ELF-1 (cell line): ENCODE measurements at regions not wholly inside any gene's neighbourhood (a gene's known extent, or its start where the extent isn't known, plus 50 kb on each side); places are given as distances from the start of the nearest gene placed in this dataset.

Experiments used
- DNase-seq: peaks from one replicate; pipeline ENCODE4 v3.0.0-alpha.2; 2016; ENCODE audit warnings: low read depth, low spot score

GRCh38 chr4:119750048-119750447 lies 121.4 kb upstream of the PDE5A start:
- no peak for DNase-seq

GRCh38 chr4:119748853-119749252 lies 120.2 kb upstream of the PDE5A start:
- DNase-seq: no peak

GRCh38 chr4:119746951-119747350 lies 118.3 kb upstream of the PDE5A start:
- DNase-seq: no peak

DNA sequence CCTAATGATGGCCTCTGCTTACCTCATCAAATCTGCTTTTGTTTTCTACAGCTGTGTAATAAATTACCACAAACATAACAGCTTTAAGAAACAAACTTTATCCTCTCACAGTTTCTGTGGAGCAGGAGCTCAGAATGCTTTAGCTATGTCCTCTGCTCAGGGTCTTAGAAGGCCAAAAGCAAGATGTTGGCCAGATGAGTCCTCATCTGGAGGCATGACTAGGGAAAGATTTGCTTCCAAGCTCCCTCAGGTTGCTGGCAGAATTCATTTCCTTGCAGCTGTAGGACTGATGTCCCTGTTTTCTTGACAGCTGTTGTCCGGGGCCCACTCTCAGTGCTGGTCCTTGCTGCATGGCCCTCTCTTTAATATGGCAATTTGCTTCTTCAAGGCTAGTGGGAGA lies 116.7 kb upstream of the PDE5A start:
- DNase-seq: no peak

- DNase-seq: no peak
Observed at GRCh38 chr4:119744580-119744979, 116.0 kb upstream of the PDE5A start.

DNA sequence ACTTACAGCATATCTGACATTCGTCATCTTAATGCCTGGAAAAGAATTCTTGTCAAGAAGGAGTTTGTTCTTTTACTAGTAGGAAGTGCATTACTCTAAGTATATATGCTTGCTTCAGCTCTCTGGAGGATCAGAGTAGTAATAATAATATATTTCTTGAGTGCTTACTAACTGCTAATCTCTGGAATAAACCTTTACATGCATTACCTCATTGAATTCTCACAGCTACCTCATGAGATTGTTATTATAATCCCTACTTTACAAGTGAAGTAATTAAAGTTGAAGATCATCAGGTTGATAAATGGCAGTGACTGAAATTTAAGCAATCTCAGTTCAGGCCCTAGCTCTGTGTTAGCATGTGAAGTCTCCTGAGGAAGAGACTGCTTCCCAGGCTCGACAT lies 115.0 kb upstream of the PDE5A start:
- no peak for DNase-seq

DNA sequence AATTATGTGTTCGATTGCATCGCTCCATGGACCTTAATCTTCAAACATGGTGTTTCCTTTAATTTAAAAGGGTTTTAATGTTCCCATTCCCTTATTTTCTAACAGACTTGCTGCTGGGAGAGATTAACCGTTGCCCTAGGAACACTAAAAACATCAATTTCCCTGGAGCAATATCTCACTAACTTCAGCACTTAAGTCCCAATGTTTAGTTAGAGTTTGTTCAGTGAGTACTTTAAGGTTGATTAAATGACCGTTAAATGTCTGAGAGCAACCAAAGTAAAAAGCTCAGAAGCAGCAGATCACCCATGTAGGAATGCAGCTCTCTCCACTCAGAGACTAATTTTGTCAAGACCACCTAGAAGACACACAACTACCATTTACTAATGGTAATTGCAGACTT lies 111.2 kb upstream of the PDE5A start:
- DNase-seq: no peak

DNA sequence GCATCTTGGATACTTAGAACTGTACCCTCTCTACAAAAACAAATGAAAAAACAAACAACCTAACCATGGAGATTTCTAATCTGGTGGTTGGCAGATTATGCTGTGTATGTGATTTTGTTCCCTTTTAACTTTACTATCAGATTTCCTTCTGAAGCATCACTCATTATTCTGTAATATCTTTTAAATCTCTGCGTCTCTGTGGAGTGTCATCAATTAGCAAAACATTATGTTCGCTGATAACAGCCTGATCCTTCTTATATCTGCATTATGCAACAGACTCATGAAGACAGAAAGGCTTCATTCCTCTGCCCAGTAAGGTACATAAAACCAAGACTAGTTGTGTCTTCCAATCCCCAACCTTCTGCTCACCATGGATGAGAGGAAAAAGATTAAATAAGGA lies 110.3 kb upstream of the PDE5A start:
- DNase-seq: no peak

DNA sequence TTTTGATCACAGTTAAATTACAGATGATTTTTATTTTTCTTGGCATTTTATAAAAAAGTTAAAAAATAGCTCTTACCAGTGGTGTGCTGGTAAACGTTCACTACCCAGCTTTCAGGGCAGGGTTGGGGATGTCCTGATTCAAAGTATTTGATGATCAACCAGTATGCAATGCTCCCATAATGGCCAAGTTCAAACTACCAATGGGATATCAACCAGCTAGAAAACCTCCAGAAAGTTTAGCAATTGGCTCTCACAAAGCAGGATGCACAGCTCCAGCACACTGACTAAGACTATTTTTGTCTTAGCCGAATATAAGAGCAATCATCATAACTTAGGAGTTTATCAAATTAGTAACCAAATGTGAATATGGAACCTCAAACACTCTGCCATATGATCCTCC lies 108.0 kb upstream of the PDE5A start:
- no peak for DNase-seq

- DNase-seq: no peak
Observed at GRCh38 chr4:119735165-119735651, 106.6 kb upstream of the PDE5A start.

GRCh38 chr4:119733431-119733830 lies 104.8 kb upstream of the PDE5A start:
- DNase-seq: no peak

- no peak for DNase-seq
Observed at GRCh38 chr4:119731778-119732177, 103.2 kb upstream of the PDE5A start.

DNA sequence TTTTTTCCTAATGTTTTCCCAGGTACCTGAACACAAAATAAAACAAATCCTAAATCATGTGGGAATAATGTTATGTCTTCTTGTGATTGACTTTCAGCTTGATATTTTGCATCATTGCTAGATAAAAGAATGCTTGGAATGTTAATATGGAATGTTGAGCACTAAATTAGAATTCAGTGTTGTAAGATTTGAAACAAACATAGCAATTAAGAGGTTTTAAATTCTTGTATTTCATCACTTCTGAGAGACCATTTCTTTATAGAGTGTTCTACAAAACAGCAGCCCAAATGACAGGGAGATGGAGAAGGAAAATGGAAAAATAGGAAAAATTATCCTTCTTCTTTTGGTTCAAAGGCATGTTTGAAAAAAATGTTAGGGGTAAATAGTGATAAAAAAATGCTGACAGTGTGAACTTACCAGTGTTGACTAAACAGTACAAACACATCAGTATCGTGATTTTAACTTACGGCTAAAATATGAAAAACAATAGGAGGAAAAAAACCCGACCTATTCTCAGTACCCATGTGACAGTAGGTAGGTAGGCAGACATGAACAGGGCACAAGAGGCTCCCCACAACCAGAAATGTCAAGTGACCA lies 102.6 kb upstream of the PDE5A start:
- no peak for DNase-seq

DNA sequence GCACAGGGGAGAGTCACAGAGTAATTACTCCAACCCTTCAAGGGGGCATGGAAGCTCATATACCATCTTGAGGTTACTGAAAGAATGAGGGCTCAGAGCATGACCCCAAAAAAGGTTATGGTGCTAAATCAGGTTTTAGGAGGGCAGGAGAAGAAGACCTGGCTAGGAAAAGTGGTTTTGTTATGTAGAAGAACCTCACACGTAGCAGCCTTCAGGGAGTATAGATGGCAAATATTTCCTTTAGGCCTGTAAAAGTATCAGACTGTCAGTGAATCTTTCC lies 102.0 kb upstream of the PDE5A start:
- no peak for DNase-seq

- no peak for DNase-seq
Observed at GRCh38 chr4:119729835-119730670, 101.4 kb upstream of the PDE5A start.

GRCh38 chr4:119728692-119729593 lies 100.3 kb upstream of the PDE5A start:
- no peak for DNase-seq

- DNase-seq: no peak
Observed at GRCh38 chr4:119728185-119728584, 99.6 kb upstream of the PDE5A start.

DNA sequence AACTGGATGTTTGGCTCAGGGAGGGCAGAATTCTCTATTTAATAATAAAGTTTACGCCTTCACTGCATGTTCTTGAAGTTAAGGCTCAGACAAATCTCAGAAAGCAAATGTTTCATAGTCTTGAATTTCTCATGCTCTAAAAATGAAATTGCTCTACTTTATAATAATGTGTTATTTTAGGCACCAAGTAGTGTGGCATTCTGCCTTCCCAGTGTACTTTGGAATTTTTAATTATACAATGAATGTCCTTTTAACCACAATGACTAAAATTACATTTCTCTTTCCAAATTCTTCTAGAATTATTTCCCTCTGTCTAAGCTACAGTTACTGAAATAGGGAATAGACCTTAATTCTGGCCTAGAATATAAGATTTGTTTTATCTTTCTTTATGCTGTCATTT lies 97.9 kb upstream of the PDE5A start:
- no peak for DNase-seq

DNA sequence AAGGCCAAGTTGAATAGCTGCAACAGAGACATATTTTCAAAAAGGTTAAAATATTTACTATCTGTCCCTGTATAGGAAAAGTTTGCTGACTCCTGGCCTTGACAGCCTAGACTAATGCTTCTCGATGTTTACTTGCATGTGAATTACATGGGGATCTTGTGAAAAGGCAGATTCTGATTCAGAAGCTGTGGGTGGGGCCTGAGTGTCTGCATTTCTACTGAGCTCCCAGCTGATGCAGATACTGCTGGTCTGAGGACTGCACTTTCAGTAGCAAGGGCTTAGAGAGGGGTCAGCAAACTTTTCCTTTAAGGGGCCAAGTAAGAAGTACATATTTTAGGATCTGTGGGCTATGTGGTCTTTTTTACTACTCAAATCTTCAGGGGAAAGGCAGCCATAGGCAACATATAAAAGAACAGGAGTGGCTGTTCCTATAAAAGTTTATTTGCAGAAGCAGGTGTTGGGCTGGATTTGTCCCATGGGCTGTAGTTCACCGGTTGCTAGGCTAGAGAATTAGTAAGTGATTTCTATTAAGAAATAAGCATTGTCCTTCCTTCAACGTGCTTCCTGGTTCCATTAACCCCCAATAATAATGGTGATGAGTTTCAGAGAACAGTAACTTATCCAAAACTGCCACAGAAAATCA lies 97.2 kb upstream of the PDE5A start:
- no peak for DNase-seq

DNA sequence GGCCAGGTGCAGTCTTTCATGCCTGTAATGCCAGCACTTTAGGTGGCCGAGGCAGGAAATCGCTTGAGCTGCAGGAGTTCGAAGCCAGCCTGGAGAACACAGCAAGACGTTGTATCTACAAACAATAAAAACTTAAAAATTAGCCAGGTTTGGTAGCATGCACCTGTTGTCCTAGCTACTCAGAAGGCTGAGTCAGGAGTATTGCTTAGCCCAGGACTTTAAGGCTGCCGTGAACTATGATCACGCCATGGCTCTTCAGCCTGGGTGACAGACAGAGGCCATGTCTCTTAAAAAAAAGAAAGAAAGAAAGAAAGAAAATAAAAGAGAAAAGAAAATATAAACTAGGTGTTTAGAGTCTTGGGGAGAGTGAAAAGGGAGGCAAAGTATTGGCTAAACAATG lies 96.4 kb upstream of the PDE5A start:
- DNase-seq: no peak

DNA sequence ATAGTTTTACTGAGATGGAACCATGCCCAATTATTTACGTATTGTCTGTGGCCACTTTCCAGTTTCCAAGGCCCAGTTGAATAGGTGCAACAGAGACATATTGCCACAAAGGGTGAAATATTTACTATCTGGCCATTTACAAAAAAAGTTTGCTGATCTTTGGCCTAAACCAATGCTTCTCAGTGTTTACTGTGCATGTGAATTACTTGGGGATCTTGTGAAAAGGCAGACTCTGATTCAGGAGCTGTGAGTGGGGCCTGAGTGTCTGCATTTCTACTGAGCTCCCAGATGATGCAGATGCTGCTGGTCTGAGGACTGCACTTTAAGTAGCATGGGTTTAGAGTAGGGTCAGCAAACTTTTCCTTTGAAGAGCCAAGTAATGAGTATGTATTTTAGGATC lies 94.1 kb upstream of the PDE5A start:
- no peak for DNase-seq

DNA sequence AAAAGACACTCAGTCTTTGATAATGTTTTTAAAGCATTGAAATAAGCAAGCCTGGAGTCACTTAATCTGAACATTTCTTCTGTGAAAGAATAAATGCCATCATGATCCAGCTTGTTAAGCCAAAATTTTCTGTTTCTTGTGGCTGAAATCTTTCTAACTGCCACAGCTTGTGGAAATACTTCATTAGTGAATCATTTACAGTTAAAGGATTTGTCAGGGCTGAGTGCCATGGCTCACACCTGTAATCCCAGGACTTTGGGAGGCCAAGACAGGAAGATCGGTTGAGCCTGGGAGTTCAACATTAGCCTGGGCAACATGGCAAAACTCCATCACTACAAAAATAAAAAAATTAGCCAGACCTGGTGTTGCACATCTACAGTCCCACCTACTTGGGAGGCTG lies 93.3 kb upstream of the PDE5A start:
- DNase-seq: no peak
